ENCODE measurements at regions not wholly inside any gene's neighbourhood (a gene's known extent, or its start where the extent isn't known, plus 50 kb on each side); places are given as distances from the start of the nearest gene placed in this dataset.

DNA sequence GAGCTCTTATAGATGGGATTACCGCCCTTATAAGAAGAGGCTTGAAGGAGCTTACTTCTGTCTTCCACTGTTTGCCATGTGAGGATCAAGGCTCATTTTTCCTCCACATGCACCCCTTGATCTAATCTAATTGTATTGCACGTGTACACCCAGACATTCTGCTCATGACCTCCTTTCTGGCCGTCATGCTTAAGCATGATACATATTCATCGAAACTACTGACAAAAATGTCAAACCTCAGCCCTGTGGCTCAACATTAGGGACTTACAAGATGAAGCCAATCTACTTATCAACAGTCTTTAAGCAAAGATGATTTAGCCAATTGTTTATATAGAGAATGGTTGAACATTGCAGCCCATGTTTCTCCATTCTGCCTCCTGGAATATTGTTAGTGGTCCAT is 127.6 kb downstream of the XCL2 start:
- Histone ChIP-seq H3K36me3 (ENCODE audit: low read depth) (no peaks in the 10 kb centered on the region), H4K20me1 (ENCODE audit: insufficient read depth) (no peaks in the 10 kb centered on the region), H3K4me3 (no peak overlapping the region), H3K9me2 (ENCODE audit: insufficient read depth) (no peaks in the 10 kb centered on the region), H3K79me2 (ENCODE audit: low read depth) (no peaks in the 10 kb centered on the region), H3K27ac (no peak overlapping the region), H3K9me3 (ENCODE audit: insufficient read depth, low read depth) (no peaks in the 10 kb centered on the region), H2AFZ (no peak overlapping the region), H3K27me3 (ENCODE audit: insufficient read depth, low read depth) (no peaks in the 10 kb centered on the region), H3F3A (ENCODE audit: insufficient read depth, low read depth) (no peaks in the 10 kb centered on the region), H3K4me2 (no peak overlapping the region), H3K4me1 (replicated peaks; ENCODE audit: insufficient read depth) (no peaks in the 10 kb centered on the region)
- TF ChIP-seq, protein P1, sequence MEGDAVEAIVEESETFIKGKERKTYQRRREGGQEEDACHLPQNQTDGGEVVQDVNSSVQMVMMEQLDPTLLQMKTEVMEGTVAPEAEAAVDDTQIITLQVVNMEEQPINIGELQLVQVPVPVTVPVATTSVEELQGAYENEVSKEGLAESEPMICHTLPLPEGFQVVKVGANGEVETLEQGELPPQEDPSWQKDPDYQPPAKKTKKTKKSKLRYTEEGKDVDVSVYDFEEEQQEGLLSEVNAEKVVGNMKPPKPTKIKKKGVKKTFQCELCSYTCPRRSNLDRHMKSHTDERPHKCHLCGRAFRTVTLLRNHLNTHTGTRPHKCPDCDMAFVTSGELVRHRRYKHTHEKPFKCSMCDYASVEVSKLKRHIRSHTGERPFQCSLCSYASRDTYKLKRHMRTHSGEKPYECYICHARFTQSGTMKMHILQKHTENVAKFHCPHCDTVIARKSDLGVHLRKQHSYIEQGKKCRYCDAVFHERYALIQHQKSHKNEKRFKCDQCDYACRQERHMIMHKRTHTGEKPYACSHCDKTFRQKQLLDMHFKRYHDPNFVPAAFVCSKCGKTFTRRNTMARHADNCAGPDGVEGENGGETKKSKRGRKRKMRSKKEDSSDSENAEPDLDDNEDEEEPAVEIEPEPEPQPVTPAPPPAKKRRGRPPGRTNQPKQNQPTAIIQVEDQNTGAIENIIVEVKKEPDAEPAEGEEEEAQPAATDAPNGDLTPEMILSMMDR (conservative IDR thresholded peaks at IDR 0.05): no peak
- TF ChIP-seq EZH2 (IDR thresholded peaks at IDR 0.05; ENCODE audit: low read depth): no peak
- CTCF ChIA-PET: no interaction called here
- BruUV-seq (replicated peaks): no TSS peak
- intact Hi-C loops (cut with micrococcal nuclease; ENCODE audit: unreplicated experiment): no loop called here
- POLR2A ChIA-PET (ENCODE audit: unreplicated experiment): no interaction called here
- no peak for DNase-seq

DNA sequence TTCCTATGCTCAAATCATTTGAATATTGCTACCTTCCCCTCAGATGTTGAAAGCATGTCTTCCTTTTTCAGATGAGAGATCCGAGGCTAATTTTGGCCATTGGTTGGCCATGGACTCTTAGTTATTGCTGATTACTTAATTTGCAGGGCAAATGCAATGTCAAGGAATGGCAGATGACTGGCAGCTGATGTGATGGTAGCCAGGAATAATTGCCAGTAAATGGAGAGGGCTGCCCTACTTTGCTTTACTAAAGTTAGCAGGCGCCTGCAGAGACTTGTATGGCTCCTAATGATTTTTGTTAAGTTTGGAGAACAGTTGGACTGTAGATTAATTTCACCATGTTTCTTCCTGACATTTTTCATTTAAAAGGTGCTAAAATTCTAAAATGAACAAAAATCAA is 128.9 kb downstream of the XCL2 start:
- Histone ChIP-seq H3K9me3 (ENCODE audit: insufficient read depth, low read depth) (no peaks in the 10 kb centered on the region), H3K4me3 (no peak overlapping the region), H3K79me2 (ENCODE audit: low read depth) (no peaks in the 10 kb centered on the region), H3K9me2 (ENCODE audit: insufficient read depth) (no peaks in the 10 kb centered on the region), H4K20me1 (ENCODE audit: insufficient read depth) (no peaks in the 10 kb centered on the region), H2AFZ (no peak overlapping the region), H3K4me1 (replicated peaks; ENCODE audit: insufficient read depth) (no peaks in the 10 kb centered on the region), H3K36me3 (ENCODE audit: low read depth) (no peaks in the 10 kb centered on the region), H3F3A (ENCODE audit: insufficient read depth, low read depth) (no peaks in the 10 kb centered on the region), H3K4me2 (no peak overlapping the region), H3K27me3 (ENCODE audit: insufficient read depth, low read depth) (no peaks in the 10 kb centered on the region), H3K27ac (no peak overlapping the region)
- POLR2A ChIA-PET (ENCODE audit: unreplicated experiment): no interaction called here
- TF ChIP-seq EZH2 (IDR thresholded peaks at IDR 0.05; ENCODE audit: low read depth): no peak
- TF ChIP-seq, protein P1 (conservative IDR thresholded peaks at IDR 0.05): no peak
- CTCF ChIA-PET: no interaction called here
- no peak for DNase-seq
- intact Hi-C loops (cut with micrococcal nuclease; ENCODE audit: unreplicated experiment): no loop called here
- no TSS peak for BruUV-seq (replicated peaks)

DNA sequence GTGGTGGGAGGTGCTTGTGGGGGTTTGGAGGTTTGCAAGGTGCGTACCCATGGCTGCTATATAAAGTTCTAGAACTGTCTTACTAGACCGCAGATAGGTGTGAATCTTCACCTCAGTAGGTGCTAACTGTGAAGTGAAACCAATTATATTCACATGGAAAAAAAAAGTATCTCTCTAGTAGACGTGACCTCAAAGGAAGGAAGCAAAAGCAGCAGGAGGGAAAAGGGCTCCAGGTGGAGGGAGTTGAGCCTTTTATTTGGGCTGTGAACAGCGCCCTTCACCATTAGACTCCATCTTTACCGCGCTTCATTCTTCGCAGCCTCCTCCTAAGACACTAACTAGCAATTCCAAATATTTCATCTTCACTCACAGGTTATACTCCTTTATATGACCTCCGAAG is 129.8 kb downstream of the TBX19 start:
- POLR2A ChIA-PET (ENCODE audit: unreplicated experiment): no interaction called here
- intact Hi-C loops (cut with micrococcal nuclease; ENCODE audit: unreplicated experiment): no loop called here
- H3K4me3 ChIP-seq: no peak overlapping the region
- no peaks in the 10 kb centered on the region for H3K9me3 ChIP-seq (ENCODE audit: insufficient read depth, low read depth)
- H3K9me2 ChIP-seq (ENCODE audit: insufficient read depth): no peaks in the 10 kb centered on the region
- no peak overlapping the region for H2AFZ ChIP-seq
- peaks cover 20% of the 10 kb centered on the region for H3K4me1 ChIP-seq (replicated peaks; ENCODE audit: insufficient read depth)
- H3K4me2 ChIP-seq: no peak overlapping the region
- peaks cover 20% of the 10 kb centered on the region for H3F3A ChIP-seq (ENCODE audit: insufficient read depth, low read depth)
- H3K27ac ChIP-seq: no peak overlapping the region
- H3K27me3 ChIP-seq (ENCODE audit: insufficient read depth, low read depth): no peaks in the 10 kb centered on the region
- H3K79me2 ChIP-seq (ENCODE audit: low read depth): no peaks in the 10 kb centered on the region
- no peak for DNase-seq
- no peaks in the 10 kb centered on the region for H3K36me3 ChIP-seq (ENCODE audit: low read depth)
- BruUV-seq (replicated peaks): no TSS peak
- TF ChIP-seq, protein P1 (conservative IDR thresholded peaks at IDR 0.05): no peak
- no peak for TF ChIP-seq EZH2 (IDR thresholded peaks at IDR 0.05; ENCODE audit: low read depth)
- CTCF ChIA-PET: interaction anchor here (0.7 kb wide), 1 partner anchor 969 kb away, joined by 4 read pairs; no protein-coding TSS in a partner anchor
- no peaks in the 10 kb centered on the region for H4K20me1 ChIP-seq (ENCODE audit: insufficient read depth)

All from PC-9 (cell line).